H1 (cell line): ENCODE measurements at regions not wholly inside any gene's neighbourhood (a gene's known extent, or its start where the extent isn't known, plus 50 kb on each side); places are given as distances from the start of the nearest gene placed in this dataset.

Source experiments
- CTCF ChIA-PET: fragments of 300-600 bp; sonication (Branson Sonifier 250); formaldehyde crosslinking; loops from one replicate; lab custom pipeline; 2021; ENCODE audit not compliant: partially characterized antibody; lab: Charles Lee
- POLR2A ChIA-PET: fragments of 300-600 bp; sonication (Branson Sonifier 250); formaldehyde crosslinking; loops from one replicate; lab custom pipeline; 2021; ENCODE audit warnings: inconsistent platforms; ENCODE audit not compliant: partially characterized antibody; lab: Charles Lee
- DNase-seq, 2 experiments: peaks; one replicate each; pipeline versions ENCODE4 v3.0.0 to v3.0.0-alpha.2; 2010 to 2022; ENCODE audit warnings: low spot score in 2 of 2, low read depth in 1 of 2, mixed read lengths in 1 of 2
- FAIRE-seq: peaks from 2 replicates; lab custom pipeline; 2011; peaks lifted over from hg19 to GRCh38; lab: Jason Lieb, UNC
- H2AFZ ChIP-seq: 2 replicates; pipeline ENCODE4 v1.8.1; 2012; ENCODE audit warnings: low read length, inconsistent platforms
- H2AK5ac ChIP-seq: 2 replicates; pipeline ENCODE4 v1.6.1; 2013; ENCODE audit warnings: low read depth, low read length
- H2BK120ac ChIP-seq: replicated peaks from 2 replicates; pipeline ENCODE3; 2013; ENCODE audit warnings: low read depth, low read length, inconsistent platforms
- H2BK12ac ChIP-seq: 2 replicates; pipeline ENCODE4 v1.6.1; 2013; ENCODE audit warnings: low read depth, low read length
- H2BK15ac ChIP-seq: 2 replicates; pipeline ENCODE4 v1.6.1; 2013; ENCODE audit warnings: low read length
- H2BK20ac ChIP-seq: 2 replicates; pipeline ENCODE4 v1.6.1; 2013; ENCODE audit warnings: low read length
- H2BK5ac ChIP-seq: 2 replicates; pipeline ENCODE4 v1.6.1; 2013; ENCODE audit warnings: low read depth, low read length
- H3K14ac ChIP-seq: 2 replicates; pipeline ENCODE4 v1.6.1; 2013; ENCODE audit warnings: inconsistent platforms; ENCODE audit not compliant: insufficient read length
- H3K18ac ChIP-seq: 2 replicates; pipeline ENCODE4 v1.6.1; 2013; ENCODE audit warnings: low read length; ENCODE audit errors: extremely low read depth
- H3K23ac ChIP-seq: 2 replicates; pipeline ENCODE4 v1.6.1; 2013; ENCODE audit warnings: inconsistent platforms; ENCODE audit not compliant: insufficient read length
- H3K23me2 ChIP-seq: 2 replicates; pipeline ENCODE4 v1.6.1; 2013; ENCODE audit warnings: low read depth, low read length
- H3K27ac ChIP-seq: 2 replicates; pipeline ENCODE4 v1.6.1; 2011; ENCODE audit warnings: low read depth, low read length, inconsistent platforms
- H3K27me3 ChIP-seq, 4 experiments: replicated peaks in 1 of 4; 1 replicate in 1 of 4; 2 replicates in 3 of 4; pipeline versions ENCODE4 v1.6.1 to v1.8.1; 2011 to 2013; ENCODE audit warnings: low read length in 3 of 4, mild to moderate bottlenecking in 3 of 4, inconsistent platforms in 2 of 4, mixed read lengths in 2 of 4, moderate library complexity in 1 of 4; ENCODE audit not compliant: control insufficient read depth in 3 of 4, insufficient read depth in 3 of 4; ENCODE audit errors: extremely low read depth in 1 of 4
- H3K36me3 ChIP-seq, 4 experiments: 2 replicates each; pipeline versions ENCODE4 v1.6.1 to v1.8.1; 2011 to 2013; ENCODE audit warnings: mild to moderate bottlenecking in 4 of 4, low read length in 3 of 4, moderate library complexity in 2 of 4, control low read depth in 1 of 4, inconsistent platforms in 1 of 4; ENCODE audit not compliant: insufficient read depth in 4 of 4, control insufficient read depth in 2 of 4
- H3K4ac ChIP-seq: replicated peaks from 2 replicates; pipeline ENCODE3; 2013; ENCODE audit warnings: low read length, low read depth, mixed read lengths, inconsistent platforms; ENCODE audit not compliant: insufficient read length
- H3K4me1 ChIP-seq, 4 experiments: replicated peaks in 1 of 4; 1 replicate in 1 of 4; 2 replicates in 3 of 4; pipeline versions ENCODE4 v1.6.1 to v1.8.1; 2011 to 2013; ENCODE audit warnings: low read length in 3 of 4, inconsistent platforms in 2 of 4, mixed read lengths in 1 of 4; ENCODE audit not compliant: insufficient read depth in 4 of 4, control insufficient read depth in 3 of 4
- H3K4me2 ChIP-seq, 2 experiments: 2 replicates each; pipeline versions ENCODE4 v1.6.1 to v1.8.1; 2011 to 2013; ENCODE audit warnings: low read depth in 2 of 2, low read length in 2 of 2, control low read depth in 1 of 2, inconsistent platforms in 1 of 2, mild to moderate bottlenecking in 1 of 2; ENCODE audit not compliant: insufficient read depth in 1 of 2
- H3K4me3 ChIP-seq, 4 experiments: fragments of 200-600, 300-600 bp in 1 of 4; sonication (generic), shearing (Covaris generic), sonication (Bioruptor Twin) in 1 of 4; 2 replicates each; pipeline versions ENCODE4 v1.5.1 to v1.8.1; 2011 to 2016; ENCODE audit warnings: low read length in 4 of 4, low read depth in 3 of 4, control low read depth in 2 of 4, inconsistent platforms in 2 of 4, mild to moderate bottlenecking in 2 of 4, mixed read lengths in 1 of 4, moderate library complexity in 1 of 4; ENCODE audit not compliant: insufficient read depth in 2 of 4; ENCODE audit errors: extremely low read depth in 1 of 4
- H3K56ac ChIP-seq: replicated peaks from 2 replicates; pipeline ENCODE3; 2013; ENCODE audit warnings: low read depth, mild to moderate bottlenecking, mixed read lengths, low read length, inconsistent platforms; ENCODE audit not compliant: insufficient read length
- H3K79me1 ChIP-seq: 2 replicates; pipeline ENCODE4 v1.6.1; 2013; ENCODE audit warnings: low read depth, low read length, control low read depth
- H3K79me2 ChIP-seq, 2 experiments: 2 replicates each; pipeline versions ENCODE4 v1.6.1 to v1.8.1; 2012 to 2013; ENCODE audit warnings: low read length in 2 of 2, mild to moderate bottlenecking in 2 of 2, inconsistent platforms in 1 of 2; ENCODE audit not compliant: insufficient read depth in 2 of 2, control insufficient read depth in 1 of 2
- H3K9ac ChIP-seq, 4 experiments: replicated peaks in 1 of 4; 1 replicate in 1 of 4; 2 replicates in 3 of 4; pipeline versions ENCODE4 v1.6.1 to v1.8.1; 2011 to 2013; ENCODE audit warnings: low read depth in 3 of 4, low read length in 3 of 4, control low read depth in 2 of 4, mild to moderate bottlenecking in 2 of 4, moderate library complexity in 2 of 4, inconsistent platforms in 1 of 4; ENCODE audit errors: extremely low read depth in 1 of 4
- H3K9me3 ChIP-seq, 2 experiments: 2 replicates each; pipeline versions ENCODE4 v1.6.1 to v1.8.1; 2012 to 2013; ENCODE audit warnings: mild to moderate bottlenecking in 2 of 2, moderate library complexity in 2 of 2, control low read depth in 1 of 2, inconsistent platforms in 1 of 2, low read depth in 1 of 2, low read length in 1 of 2, mixed read lengths in 1 of 2; ENCODE audit not compliant: insufficient read depth in 2 of 2
- H4K20me1 ChIP-seq, 2 experiments: replicated peaks in 1 of 2; 2 replicates each; pipeline versions ENCODE3 to v1.8.1; 2011 to 2013; ENCODE audit warnings: inconsistent platforms in 2 of 2, low read length in 2 of 2, mild to moderate bottlenecking in 1 of 2; ENCODE audit not compliant: insufficient read depth in 2 of 2, control insufficient read depth in 1 of 2
- H4K5ac ChIP-seq: 2 replicates; pipeline ENCODE4 v1.6.1; 2013; ENCODE audit warnings: low read length, low read depth, mixed read lengths, inconsistent platforms; ENCODE audit not compliant: insufficient read length
- H4K8ac ChIP-seq: 2 replicates; pipeline ENCODE4 v1.8.0; 2013; ENCODE audit warnings: mild to moderate bottlenecking, moderate library complexity, low read length, inconsistent platforms; ENCODE audit not compliant: insufficient read depth; ENCODE audit errors: extremely low read depth
- H4K91ac ChIP-seq: replicated peaks from 2 replicates; pipeline ENCODE3; 2013; ENCODE audit warnings: low read length, mixed read lengths, inconsistent platforms; ENCODE audit not compliant: insufficient read length
- BRCA1 ChIP-seq: IDR thresholded peaks from 2 replicates; pipeline ENCODE4 v1.6.1; 2012; ENCODE audit warnings: low read depth, low read length, improper control_type of control experiment
- FOSL1 ChIP-seq: IDR thresholded peaks from 2 replicates; pipeline ENCODE4 v1.6.1; 2011; ENCODE audit warnings: mild to moderate bottlenecking, low read depth, low read length, moderate library complexity; ENCODE audit not compliant: insufficient read depth
- KDM5A ChIP-seq: fragments of 200-600 bp; IDR thresholded peaks from 2 replicates; pipeline ENCODE4 v1.7.1; 2012; ENCODE audit warnings: mild to moderate bottlenecking, low read length, inconsistent platforms, mixed read lengths
- NRF1 ChIP-seq: IDR thresholded peaks from 2 replicates; pipeline ENCODE4 v1.6.1; 2011; ENCODE audit warnings: mild to moderate bottlenecking, low read depth, low read length, improper control_type of control experiment
- TAF7 ChIP-seq: optimal IDR thresholded peaks from 2 replicates; pipeline ENCODE3; 2011; ENCODE audit warnings: low read depth, mild to moderate bottlenecking, inconsistent platforms, low read length, moderate library complexity, borderline replicate concordance
- WGBS, 2 experiments: shearing (Covaris generic) in 1 of 2; methylation state at CpG; one replicate each; pipeline versions ENCODE4 v1.1.6 to v1.1.7; 2013 to 2015; ENCODE audit warnings: low lambda C conversion rate in 2 of 2, mixed read lengths in 2 of 2, inconsistent platforms in 1 of 2, low coverage in 1 of 2, missing lambda C conversion rate in 1 of 2; ENCODE audit not compliant: insufficient replicate concordance in 2 of 2, insufficient coverage in 1 of 2, insufficient read length in 1 of 2; ENCODE audit errors: extremely low coverage in 1 of 2, missing lambda C conversion rate in 1 of 2; 5-methylcytosine and 5-hydroxymethylcytosine counted together

GRCh38 chr13:33956346-33956745, 138.4 kb downstream of the RFC3 start:
- ChIA-PET CTCF (no interaction called here), POLR2A (no interaction called here)
- no peaks in the 10 kb centered on the region for H3K79me2 ChIP-seq
- H2BK5ac ChIP-seq: no peak overlapping the region
- H4K20me1 ChIP-seq: no peaks in the 10 kb centered on the region
- no peak overlapping the region for H3K56ac ChIP-seq
- no peak for TF ChIP-seq NRF1
- TF ChIP-seq TAF7: no peak
- no peak for TF ChIP-seq BRCA1
- no peak for TF ChIP-seq KDM5A
- no peak for TF ChIP-seq FOSL1
- H3K79me1 ChIP-seq: no peaks in the 10 kb centered on the region
- H2BK15ac ChIP-seq: no peak overlapping the region
- H3K4me1 ChIP-seq: no peaks in the 10 kb centered on the region
- no peak overlapping the region for H3K27ac ChIP-seq
- no peaks in the 10 kb centered on the region for H3K27me3 ChIP-seq
- DNase-seq: no peak
- 86% methylated on average over 2 of the region's 2 CpGs; no CpG with 5 or more reads in 1 of the 2 experiments for WGBS, 2 experiments
- H3K23ac ChIP-seq: no peak overlapping the region
- H3K9me3 ChIP-seq: no peaks in the 10 kb centered on the region
- H4K5ac ChIP-seq: no peak overlapping the region
- FAIRE-seq: no peak
- H2BK12ac ChIP-seq: no peak overlapping the region
- H2BK120ac ChIP-seq: no peak overlapping the region
- no peaks in the 10 kb centered on the region for H3K36me3 ChIP-seq
- H3K9ac ChIP-seq: no peak overlapping the region
- H3K23me2 ChIP-seq: no peaks in the 10 kb centered on the region
- no peak overlapping the region for H3K4me3 ChIP-seq
- no peak overlapping the region for H3K4ac ChIP-seq
- no peak overlapping the region for H2AK5ac ChIP-seq
- H3K14ac ChIP-seq: no peak overlapping the region
- no peak overlapping the region for H4K91ac ChIP-seq
- no peak overlapping the region for H4K8ac ChIP-seq
- no peak overlapping the region for H3K4me2 ChIP-seq
- no peak overlapping the region for H2AFZ ChIP-seq
- no peak overlapping the region for H2BK20ac ChIP-seq
- H3K18ac ChIP-seq: no peak overlapping the region
